Left renal cortex interstitium (tissue), 4 donors: ENCODE measurements at regions not wholly inside any gene's neighbourhood (a gene's known extent, or its start where the extent isn't known, plus 50 kb on each side); places are given as distances from the start of the nearest gene placed in this dataset.
"Not testable (repeated sequence)": the region's sequence is repeated elsewhere in the genome, so short reads cannot be mapped to it uniquely, and the experiment has no call there.

Source experiments
- DNase-seq, 4 donors: peaks; one replicate each; pipeline ENCODE4 v3.0.0-alpha.2; 2013; ENCODE audit warnings: low read depth in 4 of 4, low spot score in 2 of 4, missing footprints in 1 of 4

GRCh38 chr10:45239642-45240041 is 75.8 kb downstream of the OR13A1 start:
- no peak for DNase-seq

GRCh38 chr10:45241865-45242520 is 73.4 kb downstream of the OR13A1 start:
- DNase-seq, result no peak

GRCh38 chr10:45243261-45243660 is 72.1 kb downstream of the OR13A1 start:
- no peak for DNase-seq

- DNase-seq, result no peak
These were observed 68.9 kb downstream of the OR13A1 start for GRCh38 chr10:45246522-45246921.

GRCh38 chr10:45249978-45250693 is 65.3 kb downstream of the OR13A1 start:
- peak; percentile 34 to 54 (median 38) for DNase-seq

GRCh38 chr10:45250694-45251075 is 64.7 kb downstream of the OR13A1 start:
- DNase-seq, result not testable (repeated sequence)
